Skeletal muscle tissue (tissue), 3 donors: ENCODE measurements at regions not wholly inside any gene's neighbourhood (a gene's known extent, or its start where the extent isn't known, plus 50 kb on each side); places are given as distances from the start of the nearest gene placed in this dataset.

Experiments
- H3K27ac ChIP-seq: one replicate; pipeline ENCODE4 v1.7.0; 2013; ENCODE audit warnings: mild to moderate bottlenecking, low read depth, low read length, inconsistent platforms
- H3K27me3 ChIP-seq, 3 donors: one replicate each; pipeline ENCODE4 v1.7.0; 2013; ENCODE audit warnings: low read length in 3 of 3; ENCODE audit not compliant: control insufficient read depth in 3 of 3, insufficient read depth in 3 of 3
- H3K36me3 ChIP-seq, 3 donors: one replicate each; pipeline ENCODE4 v1.7.0; 2013; ENCODE audit warnings: low read length in 3 of 3; ENCODE audit not compliant: control insufficient read depth in 3 of 3, insufficient read depth in 3 of 3
- H3K4me1 ChIP-seq, 3 donors: one replicate each; pipeline ENCODE4 v1.7.0; 2013; ENCODE audit warnings: low read length in 3 of 3, mild to moderate bottlenecking in 3 of 3; ENCODE audit not compliant: control insufficient read depth in 3 of 3, insufficient read depth in 3 of 3
- H3K4me3 ChIP-seq, 3 donors: one replicate each; pipeline ENCODE4 v1.7.0; 2013; ENCODE audit warnings: low read length in 3 of 3
- H3K9ac ChIP-seq, 3 donors: one replicate each; pipeline ENCODE4 v1.7.0; 2013; ENCODE audit warnings: low read length in 3 of 3, mild to moderate bottlenecking in 3 of 3, moderate library complexity in 2 of 3, low read depth in 1 of 3
- H3K9me3 ChIP-seq, 3 donors: one replicate each; pipeline ENCODE4 v1.7.0; 2013; ENCODE audit warnings: low read length in 3 of 3; ENCODE audit not compliant: control insufficient read depth in 3 of 3
- donor health status: Osteomylitis.

DNA sequence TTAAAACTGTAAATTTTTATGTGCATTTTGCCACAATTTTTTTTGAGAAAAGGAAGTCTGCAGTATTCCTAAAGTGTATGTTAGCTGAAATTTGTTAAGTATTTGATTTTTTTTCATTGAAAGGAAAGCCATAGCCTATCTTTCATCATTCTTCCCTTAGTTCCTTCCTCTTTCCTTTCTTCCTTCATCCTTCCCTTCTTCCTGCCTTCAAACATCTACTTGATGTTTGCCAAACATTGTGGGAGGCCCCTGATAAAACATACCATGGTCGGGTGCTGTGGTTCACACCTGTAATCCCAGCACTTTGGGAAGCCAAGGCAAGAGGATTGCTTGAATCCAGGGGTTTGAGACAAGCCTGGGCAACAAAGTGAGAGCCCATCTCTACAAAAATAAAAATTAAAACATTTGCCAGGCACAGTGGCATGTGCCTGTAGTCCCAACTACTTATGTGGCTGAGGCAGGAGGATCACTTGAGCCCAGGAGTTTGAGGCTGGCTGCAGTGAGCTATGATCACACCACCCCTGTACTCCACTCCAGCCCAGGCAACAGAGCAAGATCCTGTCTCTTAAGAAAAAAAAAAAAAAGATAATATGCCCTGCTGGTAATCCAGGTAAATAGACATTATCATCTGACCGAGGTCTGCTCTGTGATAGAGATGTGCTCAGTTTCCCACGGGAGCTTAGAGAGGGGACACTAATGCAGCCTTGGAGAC is 62.9 kb upstream of the FOXN2 start:
- H3K4me1 ChIP-seq: peaks cover 17 to 27% (median 22%) of the 10 kb centered on the region in 3 donors
- no peaks in the 10 kb centered on the region for H3K9me3 ChIP-seq
- H3K4me3 ChIP-seq: no peak overlapping the region
- H3K27ac ChIP-seq: no peak overlapping the region
- no peaks in the 10 kb centered on the region for H3K36me3 ChIP-seq
- H3K9ac ChIP-seq: no peak overlapping the region
- no peaks in the 10 kb centered on the region for H3K27me3 ChIP-seq

DNA sequence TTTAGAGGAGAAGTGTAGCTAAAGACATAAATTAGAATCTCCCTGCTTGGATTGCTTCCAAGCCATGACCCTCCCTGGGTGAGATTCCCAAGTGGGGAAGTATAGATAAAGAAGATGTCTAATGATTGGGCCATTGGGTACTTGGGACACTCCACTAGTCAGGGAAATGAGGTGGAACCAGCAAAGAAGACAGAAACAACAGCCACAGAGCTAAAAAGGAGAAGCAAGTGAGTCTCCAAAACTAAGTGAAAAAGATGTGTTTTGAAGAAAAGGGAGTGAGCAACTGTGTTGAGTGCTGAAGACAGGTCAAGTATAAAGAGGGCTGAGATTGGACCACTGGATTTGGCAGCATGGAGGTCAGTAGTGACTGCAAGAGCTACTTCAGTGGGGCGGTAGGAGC is 61.2 kb upstream of the FOXN2 start:
- Histone ChIP-seq H3K4me3 (no peak overlapping the region), H3K9me3 (no peaks in the 10 kb centered on the region), H3K36me3 (no peaks in the 10 kb centered on the region), H3K9ac (no peak overlapping the region), H3K27me3 (no peaks in the 10 kb centered on the region), H3K4me1 (peaks cover 13 to 24% (median 18%) of the 10 kb centered on the region in 3 donors), H3K27ac (no peak overlapping the region)

DNA sequence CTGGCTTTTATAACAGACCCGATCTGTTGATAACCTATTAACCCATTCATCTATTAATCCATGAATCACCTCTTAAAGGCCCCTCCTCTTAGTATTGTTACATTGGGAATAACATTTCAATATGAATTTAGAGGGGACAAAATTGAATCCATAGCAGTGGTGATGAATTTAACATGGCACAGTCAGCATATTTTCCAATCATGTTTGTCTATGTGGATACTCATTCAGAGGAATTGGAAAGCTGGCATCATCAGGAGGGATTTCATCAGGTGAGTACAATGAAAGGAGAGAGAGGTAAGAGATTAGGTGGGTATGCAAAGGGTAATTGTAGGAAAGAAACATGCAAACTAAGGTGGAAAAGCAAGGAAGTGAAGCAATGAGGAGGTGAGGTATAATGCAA is 59.6 kb upstream of the FOXN2 start:
- Histone ChIP-seq H3K27ac (no peak overlapping the region), H3K4me1 (peaks cover 4 to 13% (median 4%) of the 10 kb centered on the region in 3 donors), H3K9me3 (no peaks in the 10 kb centered on the region), H3K9ac (no peak overlapping the region), H3K36me3 (no peaks in the 10 kb centered on the region), H3K4me3 (no peak overlapping the region), H3K27me3 (no peaks in the 10 kb centered on the region)

DNA sequence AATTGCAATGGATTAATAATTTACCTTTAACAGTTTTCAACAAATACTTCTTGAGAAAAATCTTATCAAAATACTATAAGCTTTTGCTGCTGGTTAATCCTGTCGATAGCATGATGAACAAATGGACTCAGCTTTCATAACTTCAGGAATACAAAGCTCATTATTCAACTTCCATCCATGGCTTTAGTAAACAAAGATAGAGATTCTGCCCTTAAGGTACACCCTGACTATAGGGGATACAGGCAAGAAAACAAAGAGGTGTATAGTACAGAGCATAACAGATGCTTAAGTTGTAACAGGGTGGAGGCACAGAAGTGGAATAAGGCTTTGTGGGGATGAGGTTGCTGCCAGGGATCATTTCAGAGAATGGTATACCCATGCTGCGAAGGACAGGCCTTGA is 57.0 kb upstream of the FOXN2 start:
- Histone ChIP-seq H3K4me1 (no peaks in the 10 kb centered on the region), H3K36me3 (no peaks in the 10 kb centered on the region), H3K4me3 (no peak overlapping the region), H3K9ac (no peak overlapping the region), H3K9me3 (no peaks in the 10 kb centered on the region), H3K27ac (no peak overlapping the region), H3K27me3 (no peaks in the 10 kb centered on the region)

DNA sequence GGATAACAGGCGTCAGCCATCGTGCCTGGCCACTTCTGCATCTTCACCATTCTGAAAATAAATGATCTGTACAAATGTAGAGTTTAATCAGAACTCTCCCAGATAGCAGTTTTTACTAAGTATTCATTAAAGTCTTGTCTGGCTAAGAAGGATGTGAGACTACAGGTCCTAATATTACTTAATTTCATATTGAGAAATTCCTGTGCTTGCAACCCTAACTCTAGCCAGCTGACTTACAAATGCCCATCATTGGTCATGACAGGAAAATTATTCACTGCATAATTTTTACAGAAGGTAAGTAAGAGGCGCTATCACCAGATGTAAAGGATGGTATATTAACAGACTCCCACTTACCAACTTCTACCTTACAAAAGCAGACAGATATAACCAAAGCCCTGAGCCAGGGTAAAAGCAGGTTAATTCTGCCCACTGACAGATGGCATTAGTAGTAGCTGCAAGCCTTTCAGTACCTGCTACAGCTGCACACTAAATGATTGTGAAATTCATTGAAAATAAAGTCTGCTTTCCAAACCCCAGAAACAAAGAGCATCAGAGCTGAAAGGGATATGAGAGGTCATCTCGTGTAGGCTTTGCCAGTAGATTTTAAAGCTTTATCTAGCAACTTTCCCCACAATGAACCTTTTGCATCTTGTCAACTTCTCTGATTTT is 55.9 kb upstream of the FOXN2 start:
- Histone ChIP-seq H3K27me3 (no peaks in the 10 kb centered on the region), H3K9ac (no peak overlapping the region), H3K4me1 (no peaks in the 10 kb centered on the region), H3K4me3 (no peak overlapping the region), H3K9me3 (no peaks in the 10 kb centered on the region), H3K27ac (no peak overlapping the region), H3K36me3 (no peaks in the 10 kb centered on the region)

DNA sequence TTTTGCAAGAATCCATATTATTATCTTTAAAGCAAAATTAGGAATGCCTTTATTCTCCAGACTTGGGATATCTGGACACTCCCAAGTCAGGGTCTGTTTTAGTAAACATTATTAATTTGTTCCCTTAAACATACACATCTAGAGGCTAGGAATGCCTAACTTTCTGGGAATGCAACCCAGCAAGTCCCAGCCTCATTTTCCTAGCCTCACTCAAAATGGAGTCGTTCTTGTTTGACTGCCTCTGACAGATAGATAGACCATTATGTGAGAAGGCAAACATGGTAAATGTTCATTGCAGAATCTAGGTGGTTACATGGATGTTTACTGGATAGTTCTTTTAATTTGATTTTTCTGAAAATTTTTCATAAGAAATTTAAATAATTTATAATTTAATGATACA is 54.7 kb upstream of the FOXN2 start:
- no peak overlapping the region for H3K9ac ChIP-seq
- no peaks in the 10 kb centered on the region for H3K27me3 ChIP-seq
- no peaks in the 10 kb centered on the region for H3K9me3 ChIP-seq
- H3K4me3 ChIP-seq: no peak overlapping the region
- H3K27ac ChIP-seq: no peak overlapping the region
- H3K36me3 ChIP-seq: no peaks in the 10 kb centered on the region
- H3K4me1 ChIP-seq: no peaks in the 10 kb centered on the region

DNA sequence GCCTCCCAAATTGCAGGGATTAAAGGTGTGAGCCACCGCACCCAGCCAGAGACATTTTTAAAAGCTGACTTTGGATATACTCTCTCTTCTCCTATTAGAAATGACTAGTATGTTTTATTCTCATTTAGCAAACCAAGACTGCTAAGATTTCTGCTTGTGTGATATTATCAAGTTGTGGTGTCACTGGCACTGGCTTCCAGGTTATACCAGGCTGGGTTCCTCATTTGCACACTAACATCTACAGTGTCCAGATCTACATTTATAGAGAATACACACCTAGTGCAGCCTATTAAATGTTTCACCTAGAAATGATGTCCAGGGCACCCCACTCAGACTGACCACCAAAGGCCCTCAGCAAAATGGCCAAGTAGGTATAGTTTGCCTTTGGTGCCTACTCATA is 49.9 kb upstream of the FOXN2 start:
- no peak overlapping the region for H3K27ac ChIP-seq

More for the DNA sequence above, 49.9 kb upstream of the FOXN2 start:
- Histone ChIP-seq H3K9ac (no peak overlapping the region), H3K4me1 (no peaks in the 10 kb centered on the region), H3K27me3 (no peaks in the 10 kb centered on the region), H3K36me3 (no peaks in the 10 kb centered on the region), H3K4me3 (no peak overlapping the region), H3K9me3 (no peaks in the 10 kb centered on the region)
